Psoas muscle (tissue), 7 donors: ENCODE measurements at regions not wholly inside any gene's neighbourhood (a gene's known extent, or its start where the extent isn't known, plus 50 kb on each side); places are given as distances from the start of the nearest gene placed in this dataset.

Source experiments
- ATAC-seq, 4 donors: fragments of 200-7000 bp; cut with Tn5 transposase; one replicate each; pipeline ENCODE4 v1.9.1; 2020; ENCODE audit warnings: moderate library complexity in 3 of 4, mild to moderate bottlenecking in 2 of 4
- DNase-seq, 2 donors: peaks; one replicate each; pipeline ENCODE4 v3.0.0-alpha.2; 2020
- H3K27ac ChIP-seq: fragments of 200-600 bp; one replicate; pipeline ENCODE4 v1.8.0; 2022
- H3K27me3 ChIP-seq, 3 donors: fragments of 200-600 bp in 1 of 3; one replicate each; pipeline versions ENCODE4 v1.6.1 to v1.8.0; 2013 to 2022; ENCODE audit warnings: low read length in 2 of 3, mild to moderate bottlenecking in 2 of 3, moderate library complexity in 1 of 3; ENCODE audit not compliant: insufficient read depth in 3 of 3
- H3K36me3 ChIP-seq, 2 donors: fragments of 200-600 bp in 1 of 2; one replicate each; pipeline versions ENCODE4 v1.6.1 to v1.8.0; 2013 to 2022; ENCODE audit warnings: low read depth in 1 of 2, mild to moderate bottlenecking in 1 of 2, moderate library complexity in 1 of 2; ENCODE audit not compliant: insufficient read depth in 1 of 2
- H3K4me1 ChIP-seq: fragments of 200-600 bp; one replicate; pipeline ENCODE4 v1.8.0; 2022
- H3K4me3 ChIP-seq: fragments of 200-600 bp; one replicate; pipeline ENCODE4 v1.8.0; 2022; ENCODE audit warnings: mild to moderate bottlenecking
- H3K9me3 ChIP-seq: fragments of 200-600 bp; one replicate; pipeline ENCODE4 v1.8.0; 2022
- WGBS, 3 donors: extraction: QIAGEN DNeasy Blood & Tissue Kit; methylation state at CpG; one replicate each; pipeline versions ENCODE4 v1.1.6 to v1.1.7; 2013; 5-methylcytosine and 5-hydroxymethylcytosine counted together
- intact Hi-C, 2 donors: fragments of 100-400 bp; cut with DNase I; formaldehyde crosslinking; loops; one replicate each; pipeline versions ENCODE4 v1.11.0 to v1.14.2; 2022
- TF ChIP-seq, protein P1 (sequence below): fragments of 200-600 bp; IDR thresholded peaks from one replicate; pipeline ENCODE4 v1.8.0; 2022; ENCODE audit warnings: antibody characterized with exemption
- donor health status: healthy with polysubstance abuse.
- donor health status: DM: no; HTN: no; CAD: no; lungs with moderate emphysema.
- donor health status: Bipolar disorder and iron deficiency.
- donor health status: healthy.
- donor health status: DM: yes; HTN: yes; CAD: no.
- donor health status: DM: no; HTN: no; CAD: no.
- donor health status: DM: yes; HTN: yes; CAD: no.

DNA sequence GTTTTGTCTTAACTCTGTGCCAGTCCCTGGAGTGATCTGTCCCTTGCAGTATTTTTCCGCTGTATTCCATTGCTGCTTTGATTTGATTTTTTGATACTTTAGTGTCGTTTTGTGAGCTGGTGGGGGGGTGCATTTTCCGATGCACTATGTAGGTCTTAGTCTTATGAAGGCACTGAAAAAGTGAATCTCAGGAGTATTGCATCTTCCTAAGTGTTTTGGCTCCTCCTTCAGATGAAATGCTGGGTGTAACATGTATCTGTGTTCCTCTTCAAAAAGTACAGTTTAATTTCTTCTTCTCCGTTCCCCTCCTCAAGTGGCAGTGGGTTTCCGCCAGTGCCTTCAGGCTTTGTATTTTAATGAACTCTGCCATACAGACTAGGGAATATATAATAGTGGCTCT, 580.7 kb upstream of the GJE1 start:
- ATAC-seq (no peak), DNase-seq (no peak)
- H3K4me1 ChIP-seq = no peaks in the 10 kb centered on the region
- TF ChIP-seq, protein P1, sequence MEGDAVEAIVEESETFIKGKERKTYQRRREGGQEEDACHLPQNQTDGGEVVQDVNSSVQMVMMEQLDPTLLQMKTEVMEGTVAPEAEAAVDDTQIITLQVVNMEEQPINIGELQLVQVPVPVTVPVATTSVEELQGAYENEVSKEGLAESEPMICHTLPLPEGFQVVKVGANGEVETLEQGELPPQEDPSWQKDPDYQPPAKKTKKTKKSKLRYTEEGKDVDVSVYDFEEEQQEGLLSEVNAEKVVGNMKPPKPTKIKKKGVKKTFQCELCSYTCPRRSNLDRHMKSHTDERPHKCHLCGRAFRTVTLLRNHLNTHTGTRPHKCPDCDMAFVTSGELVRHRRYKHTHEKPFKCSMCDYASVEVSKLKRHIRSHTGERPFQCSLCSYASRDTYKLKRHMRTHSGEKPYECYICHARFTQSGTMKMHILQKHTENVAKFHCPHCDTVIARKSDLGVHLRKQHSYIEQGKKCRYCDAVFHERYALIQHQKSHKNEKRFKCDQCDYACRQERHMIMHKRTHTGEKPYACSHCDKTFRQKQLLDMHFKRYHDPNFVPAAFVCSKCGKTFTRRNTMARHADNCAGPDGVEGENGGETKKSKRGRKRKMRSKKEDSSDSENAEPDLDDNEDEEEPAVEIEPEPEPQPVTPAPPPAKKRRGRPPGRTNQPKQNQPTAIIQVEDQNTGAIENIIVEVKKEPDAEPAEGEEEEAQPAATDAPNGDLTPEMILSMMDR = no peak
- peak overlapping the region; percentile 42 for H3K27ac ChIP-seq
- intact Hi-C loops = no loop called here
- no peaks in the 10 kb centered on the region for H3K27me3 ChIP-seq
- H3K4me3 ChIP-seq = no peak overlapping the region
- H3K9me3 ChIP-seq = no peaks in the 10 kb centered on the region
- WGBS, 3 donors = 85 to 86% (median 86%) methylated on average over 5 of the region's 5 CpGs
- no peaks in the 10 kb centered on the region for H3K36me3 ChIP-seq

DNA sequence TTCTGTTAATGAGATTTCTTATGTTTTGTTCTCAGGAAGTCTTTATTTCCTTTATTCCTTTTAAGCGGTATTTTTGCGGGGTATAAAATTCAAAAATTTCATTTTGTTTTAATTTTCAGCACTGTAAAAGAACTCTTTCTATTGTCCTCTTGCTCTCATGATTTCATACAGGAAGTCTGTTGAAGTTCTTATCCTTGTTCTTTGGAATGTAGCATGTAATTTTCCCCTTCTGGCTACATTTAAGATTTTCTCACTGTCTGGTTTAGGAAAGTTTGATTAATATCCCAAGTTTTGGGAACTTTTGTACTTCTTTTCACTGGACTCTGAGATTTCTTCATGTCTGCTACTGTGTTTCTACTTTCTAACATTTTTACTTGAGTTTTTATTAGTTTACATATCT, 581.4 kb upstream of the GJE1 start:
- H3K4me3 ChIP-seq = no peak overlapping the region
- TF ChIP-seq, protein P1 = no peak
- intact Hi-C loops = no loop called here
- no peak for ATAC-seq
- H3K36me3 ChIP-seq = no peaks in the 10 kb centered on the region
- DNase-seq = no peak
- H3K9me3 ChIP-seq = no peaks in the 10 kb centered on the region
- H3K27ac ChIP-seq = peak overlapping the region; percentile 42
- 65 to 86% (median 85%) methylated on average over 2 of the region's 2 CpGs for WGBS, 3 donors
- H3K27me3 ChIP-seq = no peaks in the 10 kb centered on the region
- no peaks in the 10 kb centered on the region for H3K4me1 ChIP-seq

DNA sequence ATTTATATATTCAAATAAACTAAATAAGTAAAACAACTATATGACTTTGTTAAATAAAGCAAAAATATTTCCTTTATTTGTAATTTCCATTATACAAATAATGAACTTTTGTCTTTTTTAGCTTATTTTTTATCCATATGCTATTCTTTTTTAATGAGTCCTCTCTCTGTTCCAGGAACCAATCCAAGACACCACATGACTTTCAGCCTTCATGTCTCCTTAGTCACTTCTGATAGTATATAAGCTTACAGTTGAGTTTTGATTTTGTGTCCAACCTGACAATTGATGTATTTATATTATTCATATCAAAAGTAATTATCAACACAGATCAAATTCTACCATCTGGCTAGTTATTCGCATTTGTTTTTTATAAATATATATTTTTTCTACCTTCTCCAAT, 582.3 kb upstream of the GJE1 start:
- no peak overlapping the region for H3K4me3 ChIP-seq
- no peak for ATAC-seq
- no peaks in the 10 kb centered on the region for H3K27me3 ChIP-seq
- no peak overlapping the region for H3K27ac ChIP-seq
- intact Hi-C loops = no loop called here
- no peaks in the 10 kb centered on the region for H3K9me3 ChIP-seq
- 96 to 100% (median 100%) methylated on average over 1 of the region's 1 CpG for WGBS, 3 donors
- TF ChIP-seq, protein P1 = no peak
- H3K4me1 ChIP-seq = no peaks in the 10 kb centered on the region
- H3K36me3 ChIP-seq = no peaks in the 10 kb centered on the region
- no peak for DNase-seq

DNA sequence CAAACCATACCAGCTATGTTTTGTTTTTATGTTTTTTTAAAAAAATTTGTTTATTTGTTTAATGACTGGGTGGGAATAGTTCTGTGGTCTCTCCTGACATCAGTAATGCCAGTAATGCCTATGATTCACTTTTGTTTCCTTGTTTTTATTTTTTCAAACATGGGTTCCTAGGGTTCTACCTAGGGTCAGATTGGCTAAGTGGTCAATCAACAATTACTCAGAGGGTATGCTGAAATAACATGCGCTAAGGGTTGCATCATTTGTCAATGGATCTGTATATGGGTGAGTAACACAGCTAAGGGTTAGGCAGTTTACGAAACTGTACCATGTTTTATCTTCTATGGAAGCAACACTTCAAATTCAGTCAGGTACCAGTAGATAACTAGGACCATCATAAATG, 583.8 kb upstream of the GJE1 start:
- no peaks in the 10 kb centered on the region for H3K9me3 ChIP-seq
- TF ChIP-seq, protein P1 = no peak
- ATAC-seq = no peak
- no peaks in the 10 kb centered on the region for H3K4me1 ChIP-seq
- no peak overlapping the region for H3K27ac ChIP-seq
- intact Hi-C loops = no loop called here
- no peaks in the 10 kb centered on the region for H3K27me3 ChIP-seq
- no peak overlapping the region for H3K4me3 ChIP-seq
- 69 to 99% (median 98%) methylated on average over 2 of the region's 2 CpGs for WGBS, 3 donors
- DNase-seq = no peak
- H3K36me3 ChIP-seq = no peaks in the 10 kb centered on the region

DNA sequence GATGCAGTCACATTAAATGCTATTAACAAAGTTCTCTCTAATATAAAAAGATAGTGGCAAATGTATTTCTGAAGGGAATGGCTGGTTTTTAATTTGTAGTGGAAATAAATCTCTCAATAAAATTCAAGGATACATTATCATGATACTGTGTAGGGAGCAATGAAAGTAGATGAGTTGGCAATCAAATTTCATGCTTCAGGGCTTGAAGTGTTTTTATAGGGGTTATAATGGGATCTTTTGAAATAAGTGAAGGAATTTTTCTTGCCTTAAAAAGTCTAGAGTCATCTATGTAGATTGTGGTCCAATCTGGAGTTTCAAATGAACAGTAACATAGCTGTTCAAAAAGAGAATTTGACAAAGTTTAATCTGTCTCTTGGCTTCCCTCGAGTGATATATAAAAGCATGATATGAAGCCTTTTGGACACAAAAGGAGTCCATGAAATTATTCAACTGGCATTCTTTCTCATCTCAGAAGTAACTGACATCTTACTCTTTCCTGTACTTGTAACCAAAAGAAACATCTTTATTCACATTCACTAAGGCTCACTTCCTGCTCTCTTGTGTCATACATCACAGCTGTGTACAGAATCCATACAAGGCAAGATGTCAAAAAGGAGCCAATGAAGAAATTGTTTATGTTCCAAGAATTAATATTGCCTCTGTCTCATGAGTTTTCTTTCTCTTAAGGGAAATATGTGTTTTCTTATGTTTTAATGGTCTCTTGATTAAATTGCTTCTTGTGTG, 591.0 kb upstream of the GJE1 start:
- H3K9me3 ChIP-seq = no peaks in the 10 kb centered on the region
- H3K4me3 ChIP-seq = no peak overlapping the region
- intact Hi-C loops = no loop called here
- no peaks in the 10 kb centered on the region for H3K36me3 ChIP-seq
- no peak overlapping the region for H3K27ac ChIP-seq
- H3K4me1 ChIP-seq = no peaks in the 10 kb centered on the region
- 15 to 43% (median 16%) methylated on average over 1 of the region's 1 CpG for WGBS, 3 donors
- no peak for DNase-seq
- TF ChIP-seq, protein P1 = no peak
- no peak for ATAC-seq
- H3K27me3 ChIP-seq = no peaks in the 10 kb centered on the region
